ENCODE measurements at regions not wholly inside any gene's neighbourhood (a gene's known extent, or its start where the extent isn't known, plus 50 kb on each side); places are given as distances from the start of the nearest gene placed in this dataset.

DNA sequence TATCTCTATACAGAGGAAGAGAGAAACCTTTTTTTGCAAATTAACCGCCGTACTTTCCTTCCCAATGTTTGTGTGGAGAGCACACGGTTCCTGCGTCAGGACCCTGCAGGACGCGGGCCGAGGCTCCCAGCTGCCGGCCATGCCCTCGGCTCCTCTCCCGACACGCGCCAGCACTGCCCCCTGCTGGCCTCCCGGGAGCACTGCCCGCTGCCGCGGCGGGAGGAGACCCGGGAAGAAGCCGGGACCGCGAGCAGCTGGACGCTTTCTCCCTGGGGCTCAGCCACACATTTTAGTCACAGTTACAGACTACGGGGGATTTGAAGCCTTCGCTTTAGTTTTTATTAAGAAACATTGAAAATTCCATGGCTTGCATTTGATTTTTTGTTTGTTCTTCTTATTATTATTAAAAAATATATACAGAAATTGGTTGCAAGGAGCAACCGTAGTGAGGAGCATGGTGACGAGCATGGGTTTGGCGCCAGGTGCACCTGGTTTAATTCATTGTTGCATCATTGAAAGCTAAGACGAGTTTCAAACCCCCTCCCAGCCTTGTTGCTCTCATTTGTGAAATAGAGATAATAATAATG lies 401.2 kb downstream of the GALR1 start:
- ChIA-PET POLR2A (ENCODE audit: low non-redundant PET) (no interaction called here), CTCF (no interaction called here)
- Histone ChIP-seq H3K27me3 (replicated peaks; ENCODE audit: insufficient read depth, low read depth, low read length, poor library complexity) (no peaks in the 10 kb centered on the region), H3K4me3 (ENCODE audit: low read depth, low read length, poor library complexity, severe bottlenecking) (no peak overlapping the region), H3K27ac (ENCODE audit: low read depth, low read length, poor library complexity, severe bottlenecking) (no peak overlapping the region), H3K9me3 (ENCODE audit: low read depth, low read length, poor library complexity, severe bottlenecking) (no peaks in the 10 kb centered on the region), H3K4me1 (ENCODE audit: insufficient read depth, low read length, poor library complexity, severe bottlenecking) (no peaks in the 10 kb centered on the region), H3K36me3 (ENCODE audit: insufficient read depth, low read length, poor library complexity, severe bottlenecking) (no peaks in the 10 kb centered on the region)
- intact Hi-C loops (cut with micrococcal nuclease; ENCODE audit: unreplicated experiment): no loop called here
- TF ChIP-seq EZH2 (IDR thresholded peaks at IDR 0.05; ENCODE audit: borderline replicate concordance, low read depth, low read length, poor library complexity, severe bottlenecking): no peak
- TF ChIP-seq, protein P1, sequence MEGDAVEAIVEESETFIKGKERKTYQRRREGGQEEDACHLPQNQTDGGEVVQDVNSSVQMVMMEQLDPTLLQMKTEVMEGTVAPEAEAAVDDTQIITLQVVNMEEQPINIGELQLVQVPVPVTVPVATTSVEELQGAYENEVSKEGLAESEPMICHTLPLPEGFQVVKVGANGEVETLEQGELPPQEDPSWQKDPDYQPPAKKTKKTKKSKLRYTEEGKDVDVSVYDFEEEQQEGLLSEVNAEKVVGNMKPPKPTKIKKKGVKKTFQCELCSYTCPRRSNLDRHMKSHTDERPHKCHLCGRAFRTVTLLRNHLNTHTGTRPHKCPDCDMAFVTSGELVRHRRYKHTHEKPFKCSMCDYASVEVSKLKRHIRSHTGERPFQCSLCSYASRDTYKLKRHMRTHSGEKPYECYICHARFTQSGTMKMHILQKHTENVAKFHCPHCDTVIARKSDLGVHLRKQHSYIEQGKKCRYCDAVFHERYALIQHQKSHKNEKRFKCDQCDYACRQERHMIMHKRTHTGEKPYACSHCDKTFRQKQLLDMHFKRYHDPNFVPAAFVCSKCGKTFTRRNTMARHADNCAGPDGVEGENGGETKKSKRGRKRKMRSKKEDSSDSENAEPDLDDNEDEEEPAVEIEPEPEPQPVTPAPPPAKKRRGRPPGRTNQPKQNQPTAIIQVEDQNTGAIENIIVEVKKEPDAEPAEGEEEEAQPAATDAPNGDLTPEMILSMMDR (conservative IDR thresholded peaks at IDR 0.05; ENCODE audit: low read depth, low read length): peak; percentile 58
- DNase-seq (ENCODE audit: low spot score): peak; percentile 25
- no TSS peak for BruUV-seq (replicated peaks)

DNA sequence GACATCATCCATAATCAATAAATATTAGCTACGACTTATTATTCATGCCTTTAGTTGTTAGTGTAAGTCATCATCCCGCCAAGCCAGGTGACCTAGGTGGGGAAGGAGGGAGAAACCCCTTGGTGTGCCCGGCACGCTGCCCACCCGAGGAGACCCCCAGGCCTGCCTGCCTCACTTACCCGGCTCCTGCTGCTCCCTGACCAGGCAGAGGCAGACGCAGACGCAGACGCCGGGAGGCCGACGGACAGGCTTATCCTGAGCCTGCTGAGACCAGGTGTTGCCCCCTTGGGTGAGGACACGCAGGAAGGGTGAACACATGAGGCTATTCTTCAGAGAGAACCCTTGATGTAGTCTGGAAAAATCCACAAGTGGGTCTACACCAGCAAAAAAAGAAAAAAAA lies 401.8 kb downstream of the GALR1 start:
- Histone ChIP-seq H3K27me3 (replicated peaks; ENCODE audit: insufficient read depth, low read depth, low read length, poor library complexity) (no peaks in the 10 kb centered on the region), H3K9me3 (ENCODE audit: low read depth, low read length, poor library complexity, severe bottlenecking) (peaks cover 3% of the 10 kb centered on the region), H3K27ac (ENCODE audit: low read depth, low read length, poor library complexity, severe bottlenecking) (no peak overlapping the region), H3K4me3 (ENCODE audit: low read depth, low read length, poor library complexity, severe bottlenecking) (no peak overlapping the region), H3K36me3 (ENCODE audit: insufficient read depth, low read length, poor library complexity, severe bottlenecking) (no peaks in the 10 kb centered on the region), H3K4me1 (ENCODE audit: insufficient read depth, low read length, poor library complexity, severe bottlenecking) (no peaks in the 10 kb centered on the region)
- CTCF ChIA-PET: no interaction called here
- TF ChIP-seq, protein P1 (conservative IDR thresholded peaks at IDR 0.05; ENCODE audit: low read depth, low read length): no peak
- no TSS peak for BruUV-seq (replicated peaks)
- intact Hi-C loops (cut with micrococcal nuclease; ENCODE audit: unreplicated experiment): no loop called here
- POLR2A ChIA-PET (ENCODE audit: low non-redundant PET): no interaction called here
- no peak for DNase-seq (ENCODE audit: low spot score)

DNA sequence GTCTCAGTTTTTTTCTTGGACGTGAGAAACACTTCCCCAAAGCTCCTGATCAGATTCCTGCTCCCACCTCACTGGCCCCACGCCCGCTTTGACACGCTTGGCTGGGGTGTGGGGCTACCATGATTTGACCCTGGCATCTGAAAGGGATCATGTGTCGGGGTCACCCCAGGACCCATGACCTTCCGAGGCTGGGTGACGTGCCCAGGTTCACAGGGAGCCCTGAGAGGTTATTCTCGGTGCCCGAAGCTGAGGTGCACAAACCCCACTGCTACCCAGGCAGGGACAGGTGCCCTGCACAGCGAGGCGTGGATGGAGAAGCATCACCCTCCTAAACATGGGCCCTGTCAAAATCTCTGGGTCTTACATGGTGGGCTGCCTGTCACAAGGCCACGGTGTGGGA lies 404.1 kb downstream of the GALR1 start:
- Histone ChIP-seq H3K36me3 (ENCODE audit: insufficient read depth, low read length, poor library complexity, severe bottlenecking) (no peaks in the 10 kb centered on the region), H3K27me3 (replicated peaks; ENCODE audit: insufficient read depth, low read depth, low read length, poor library complexity) (no peaks in the 10 kb centered on the region), H3K9me3 (ENCODE audit: low read depth, low read length, poor library complexity, severe bottlenecking) (peaks cover 8% of the 10 kb centered on the region), H3K4me3 (ENCODE audit: low read depth, low read length, poor library complexity, severe bottlenecking) (no peak overlapping the region), H3K4me1 (ENCODE audit: insufficient read depth, low read length, poor library complexity, severe bottlenecking) (no peaks in the 10 kb centered on the region), H3K27ac (ENCODE audit: low read depth, low read length, poor library complexity, severe bottlenecking) (no peak overlapping the region)
- ChIA-PET CTCF (no interaction called here), POLR2A (ENCODE audit: low non-redundant PET) (no interaction called here)
- no peak for DNase-seq (ENCODE audit: low spot score)
- BruUV-seq (replicated peaks): no TSS peak
- TF ChIP-seq EZH2 (IDR thresholded peaks at IDR 0.05; ENCODE audit: borderline replicate concordance, low read depth, low read length, poor library complexity, severe bottlenecking): no peak
- TF ChIP-seq, protein P1 (conservative IDR thresholded peaks at IDR 0.05; ENCODE audit: low read depth, low read length): no peak
- intact Hi-C loops (cut with micrococcal nuclease; ENCODE audit: unreplicated experiment): no loop called here
